GM23248 (cell line): ENCODE measurements at regions not wholly inside any gene's neighbourhood (a gene's known extent, or its start where the extent isn't known, plus 50 kb on each side); places are given as distances from the start of the nearest gene placed in this dataset.

Experiments
- EZH2 ChIP-seq: fragments of 200-600 bp; sonication (generic); IDR thresholded peaks from 2 replicates; pipeline ENCODE4 v1.6.1; 2018; ENCODE audit warnings: antibody characterized with exemption, mild to moderate bottlenecking; ENCODE audit not compliant: insufficient read depth, poor library complexity, severe bottlenecking
- EZH2phosphoT487 ChIP-seq: fragments of 200-600 bp; sonication (generic); IDR thresholded peaks from 2 replicates; pipeline ENCODE4 v1.6.1; 2018; ENCODE audit warnings: antibody characterized with exemption, moderate library complexity, mild to moderate bottlenecking, low read depth; ENCODE audit not compliant: insufficient read depth

GRCh38 chr1:234942879-234943506 is 185.6 kb downstream of the TOMM20 start:
- no peak for TF ChIP-seq EZH2phosphoT487
- no peak for TF ChIP-seq EZH2
